GM13977 (cell line): ENCODE measurements at regions not wholly inside any gene's neighbourhood (a gene's known extent, or its start where the extent isn't known, plus 50 kb on each side); places are given as distances from the start of the nearest gene placed in this dataset.

Source experiments
- DNase-seq: peaks from one replicate; pipeline ENCODE4 v3.0.0; 2012; ENCODE audit warnings: low spot score
- in situ Hi-C: fragments of 300-500 bp; cut with MboI; formaldehyde crosslinking; loops from one replicate; pipeline ENCODE4 v1.12.0; 2022; ENCODE audit warnings: low sequenced_read_pairs, low pct_unique_long_range_greater_than_20kb, mixed read lengths, inconsistent platforms; ENCODE audit not compliant: unreplicated experiment
- TF ChIP-seq, protein P1 (sequence below): IDR thresholded peaks from 2 replicates; pipeline ENCODE4 v1.5.1; 2012; ENCODE audit warnings: mild to moderate bottlenecking, control low read depth; ENCODE audit not compliant: insufficient read depth; ENCODE audit errors: extremely low read depth, missing control alignments

- TF ChIP-seq, protein P1, sequence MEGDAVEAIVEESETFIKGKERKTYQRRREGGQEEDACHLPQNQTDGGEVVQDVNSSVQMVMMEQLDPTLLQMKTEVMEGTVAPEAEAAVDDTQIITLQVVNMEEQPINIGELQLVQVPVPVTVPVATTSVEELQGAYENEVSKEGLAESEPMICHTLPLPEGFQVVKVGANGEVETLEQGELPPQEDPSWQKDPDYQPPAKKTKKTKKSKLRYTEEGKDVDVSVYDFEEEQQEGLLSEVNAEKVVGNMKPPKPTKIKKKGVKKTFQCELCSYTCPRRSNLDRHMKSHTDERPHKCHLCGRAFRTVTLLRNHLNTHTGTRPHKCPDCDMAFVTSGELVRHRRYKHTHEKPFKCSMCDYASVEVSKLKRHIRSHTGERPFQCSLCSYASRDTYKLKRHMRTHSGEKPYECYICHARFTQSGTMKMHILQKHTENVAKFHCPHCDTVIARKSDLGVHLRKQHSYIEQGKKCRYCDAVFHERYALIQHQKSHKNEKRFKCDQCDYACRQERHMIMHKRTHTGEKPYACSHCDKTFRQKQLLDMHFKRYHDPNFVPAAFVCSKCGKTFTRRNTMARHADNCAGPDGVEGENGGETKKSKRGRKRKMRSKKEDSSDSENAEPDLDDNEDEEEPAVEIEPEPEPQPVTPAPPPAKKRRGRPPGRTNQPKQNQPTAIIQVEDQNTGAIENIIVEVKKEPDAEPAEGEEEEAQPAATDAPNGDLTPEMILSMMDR, result no peak
- in situ Hi-C loops, result no loop called here
- DNase-seq, result no peak
Measured at GRCh38 chr2:64369706-64370105, 84.3 kb upstream of the LGALSL start.

DNA sequence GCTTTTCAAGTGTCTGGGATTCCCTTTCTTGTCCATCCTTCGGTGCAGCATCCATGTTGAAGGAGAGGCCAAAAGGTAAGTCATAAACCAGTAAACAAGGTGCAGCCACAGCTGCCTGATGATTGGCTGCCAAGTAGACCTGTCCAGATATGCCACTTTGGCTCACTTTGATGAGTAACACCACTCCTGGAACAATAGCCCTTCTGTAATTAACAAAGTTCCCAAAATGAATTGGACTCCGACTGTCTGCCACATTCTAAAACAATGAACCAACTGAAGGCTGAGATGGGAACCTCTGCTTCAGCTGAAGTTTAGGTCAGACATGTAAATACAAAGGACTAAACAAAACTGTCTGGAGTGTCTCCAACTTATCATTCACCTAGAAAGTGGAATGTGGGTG, 82.2 kb upstream of the LGALSL start:
- TF ChIP-seq, protein P1, result no peak
- in situ Hi-C loops, result no loop called here
- no peak for DNase-seq

- TF ChIP-seq, protein P1, result no peak
- in situ Hi-C loops, result no loop called here
- DNase-seq, result no peak
Measured at GRCh38 chr2:64374686-64375085, 79.3 kb upstream of the LGALSL start.

GRCh38 chr2:64376926-64377325, 77.0 kb upstream of the LGALSL start:
- in situ Hi-C loops, result no loop called here
- no peak for DNase-seq
- TF ChIP-seq, protein P1, result no peak

DNA sequence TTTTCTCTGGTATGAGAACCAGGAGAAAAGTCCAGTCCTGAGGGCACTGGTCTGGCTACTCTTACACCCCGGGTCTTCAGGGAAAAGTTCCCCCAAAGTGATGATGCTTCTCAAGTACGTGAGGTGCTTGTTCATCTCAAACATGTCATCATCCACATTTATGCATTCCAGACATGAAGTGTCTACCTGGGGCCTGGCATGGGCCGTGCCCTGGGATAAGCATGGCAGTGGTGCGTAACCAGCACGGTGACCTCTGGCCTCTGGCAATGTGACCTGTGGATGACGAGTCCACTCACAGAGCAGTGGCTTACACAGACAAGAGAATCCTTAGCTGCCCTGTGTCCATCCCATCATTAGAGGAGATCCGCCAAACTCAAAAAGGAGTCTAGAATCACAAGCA, 74.8 kb upstream of the LGALSL start:
- TF ChIP-seq, protein P1, result no peak
- no peak for DNase-seq
- in situ Hi-C loops, result no loop called here

- no peak for DNase-seq
- in situ Hi-C loops, result no loop called here
Measured at GRCh38 chr2:64380853-64381527, 73.0 kb upstream of the LGALSL start.

More at GRCh38 chr2:64380853-64381527, 73.0 kb upstream of the LGALSL start:
- TF ChIP-seq, protein P1, result no peak
